NOMO-1 treated with dmso at 0.1 percent for 144 hours (cell line): ENCODE measurements at regions not wholly inside any gene's neighbourhood (a gene's known extent, or its start where the extent isn't known, plus 50 kb on each side); places are given as distances from the start of the nearest gene placed in this dataset.
"Not testable (repeated sequence)": the region's sequence is repeated elsewhere in the genome, so short reads cannot be mapped to it uniquely, and the experiment has no call there.

Experiments used
- DNase-seq: peaks from one replicate; lab custom pipeline; 2025; ENCODE audit not compliant: unreplicated experiment; lab: John Stamatoyannopoulos, UW

DNA sequence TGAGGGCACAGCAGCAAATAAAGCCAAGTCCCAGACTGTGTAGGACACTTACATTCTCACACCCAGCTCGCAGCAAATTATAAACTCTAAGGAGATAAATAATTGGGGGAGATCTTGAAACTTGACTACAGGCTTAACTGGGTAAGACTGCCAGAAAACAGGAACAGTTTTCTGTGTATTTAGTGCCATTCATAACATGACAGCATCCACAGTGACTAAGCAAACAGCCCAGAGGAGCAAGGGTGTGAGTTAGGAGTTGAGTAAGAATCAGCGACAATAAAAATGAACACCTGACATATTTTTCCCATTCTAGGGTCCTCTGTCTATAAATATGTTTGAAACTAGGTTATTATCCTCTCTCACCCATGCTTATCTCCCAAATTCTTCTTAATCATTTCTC is 370.9 kb upstream of the WWC1 start:
- DNase-seq, result no peak

DNA sequence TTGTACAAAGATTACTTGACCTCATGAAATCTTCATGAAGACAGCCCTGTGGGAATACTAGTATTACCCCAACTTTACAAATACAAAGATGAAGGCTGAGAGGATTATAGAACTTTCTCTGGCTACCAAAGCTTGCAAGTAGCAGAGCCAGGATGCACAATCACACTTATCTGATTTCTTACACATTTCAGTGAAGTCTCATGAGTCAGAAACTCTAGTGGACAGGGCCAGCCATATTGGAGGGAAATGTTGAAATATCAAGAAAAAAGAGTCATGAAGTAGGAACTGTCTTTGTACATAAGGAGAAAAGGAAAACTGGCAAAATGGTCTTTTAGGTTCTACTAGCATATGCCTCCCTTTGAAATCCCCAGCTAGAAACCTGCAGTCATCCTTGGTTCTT is 369.6 kb upstream of the WWC1 start:
- no peak for DNase-seq

DNA sequence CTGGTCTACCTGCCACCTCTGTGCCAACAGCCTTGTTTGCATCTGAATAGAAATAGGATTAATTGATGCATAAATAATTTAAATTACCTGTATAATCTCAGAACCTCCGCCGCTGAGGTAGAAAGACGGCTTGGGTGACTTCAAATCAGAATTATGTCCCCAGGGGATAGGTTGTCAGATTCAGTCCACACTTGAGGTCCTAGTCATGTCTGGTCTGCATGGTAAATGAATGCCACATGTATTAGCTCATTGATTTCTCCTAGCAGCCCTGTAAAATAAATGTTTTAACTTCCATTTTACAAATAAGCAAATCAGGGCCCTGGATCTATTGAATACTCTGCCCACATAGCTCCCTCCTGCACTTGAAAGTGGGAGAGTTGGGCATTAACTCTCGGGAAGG is 368.0 kb upstream of the WWC1 start:
- no peak for DNase-seq

DNA sequence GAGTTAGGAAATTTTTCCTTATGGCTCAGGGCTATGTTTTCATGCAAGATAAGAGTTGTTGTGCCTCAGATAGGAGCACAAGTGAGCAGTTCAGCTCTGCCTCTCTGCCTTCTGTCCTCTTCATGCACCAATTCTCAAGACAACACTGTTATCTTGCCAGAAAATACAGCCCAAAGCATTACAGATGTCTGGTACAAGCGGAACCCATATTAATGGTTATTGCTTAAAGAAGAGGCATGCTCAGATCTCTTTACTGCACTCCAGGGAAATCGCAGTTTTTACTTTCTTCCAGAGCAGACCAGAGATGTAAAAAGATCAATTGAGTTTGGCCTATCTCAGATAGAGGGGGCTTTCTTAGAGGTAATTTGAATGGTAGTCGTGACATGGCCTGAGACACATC is 361.6 kb upstream of the WWC1 start:
- DNase-seq, result no peak

DNA sequence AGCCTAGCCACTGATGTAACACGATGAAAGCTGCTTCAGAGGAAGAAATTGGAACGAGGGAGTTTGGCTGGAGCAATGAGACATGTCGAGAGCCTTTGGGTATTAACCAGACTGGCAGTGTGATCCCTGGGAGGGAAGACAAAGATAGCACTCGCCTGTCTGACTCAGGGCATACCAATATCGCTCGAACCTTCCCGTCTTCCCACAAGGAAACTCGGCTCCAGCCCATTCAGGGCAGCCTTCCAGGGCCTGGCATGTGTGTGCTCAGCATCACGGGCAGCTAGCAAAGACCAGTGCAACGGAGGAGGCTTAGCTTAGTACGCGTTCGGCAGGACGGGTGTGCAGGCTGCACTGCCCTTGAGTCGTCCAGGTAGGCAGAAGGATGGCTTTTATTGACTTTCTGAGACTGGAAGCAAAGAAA is 356.9 kb upstream of the WWC1 start:
- no peak for DNase-seq

DNA sequence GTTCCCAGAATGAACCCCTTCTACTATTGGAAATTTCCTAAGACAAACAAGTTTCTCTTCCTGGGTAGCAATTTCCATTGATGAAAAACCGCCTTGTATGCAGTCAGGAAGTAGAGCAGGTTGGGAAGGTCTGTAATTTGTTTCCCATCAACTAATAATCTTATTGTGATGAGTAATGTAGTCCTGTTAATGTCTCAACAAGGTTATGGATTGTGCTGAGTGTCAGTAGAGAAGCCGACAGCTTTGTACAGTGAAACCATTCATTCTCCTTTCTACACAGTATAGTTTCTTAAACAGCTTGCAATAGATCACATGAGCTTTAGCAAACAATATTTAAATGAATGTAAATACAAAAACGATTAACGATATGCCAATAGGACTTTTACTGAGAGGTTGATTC is 355.4 kb upstream of the WWC1 start:
- DNase-seq, result no peak

DNA sequence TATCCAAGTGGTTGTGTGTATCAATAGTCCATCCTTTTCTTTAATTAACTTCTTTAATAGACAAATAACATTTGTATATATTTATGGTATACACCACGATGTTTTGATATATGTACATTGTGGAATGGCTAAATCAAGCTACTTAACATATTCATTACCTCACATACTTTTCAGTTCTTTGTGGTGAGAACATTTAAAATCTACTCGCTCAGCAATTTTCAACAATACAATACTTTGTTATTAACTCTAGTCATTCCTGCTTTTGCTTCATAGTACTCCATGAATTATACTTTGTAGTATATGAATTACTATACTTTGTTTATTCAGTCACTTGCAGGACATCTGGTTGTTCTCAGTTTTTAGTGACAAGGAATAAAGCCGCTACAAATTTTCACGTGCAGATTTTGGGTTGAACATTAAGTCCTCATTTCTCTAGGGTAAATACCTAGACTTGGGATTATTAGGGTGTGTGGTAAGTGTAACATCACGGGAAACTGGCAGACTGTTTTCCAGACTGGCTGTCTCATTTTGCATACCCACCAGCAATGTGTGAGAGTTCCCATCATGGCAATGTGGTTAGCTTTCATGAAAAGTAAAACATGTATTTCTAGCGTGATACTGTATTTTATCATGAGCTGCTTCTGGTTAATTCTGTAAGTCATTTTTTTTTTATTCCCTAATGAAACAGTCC is 354.4 kb upstream of the WWC1 start:
- no peak for DNase-seq

DNA sequence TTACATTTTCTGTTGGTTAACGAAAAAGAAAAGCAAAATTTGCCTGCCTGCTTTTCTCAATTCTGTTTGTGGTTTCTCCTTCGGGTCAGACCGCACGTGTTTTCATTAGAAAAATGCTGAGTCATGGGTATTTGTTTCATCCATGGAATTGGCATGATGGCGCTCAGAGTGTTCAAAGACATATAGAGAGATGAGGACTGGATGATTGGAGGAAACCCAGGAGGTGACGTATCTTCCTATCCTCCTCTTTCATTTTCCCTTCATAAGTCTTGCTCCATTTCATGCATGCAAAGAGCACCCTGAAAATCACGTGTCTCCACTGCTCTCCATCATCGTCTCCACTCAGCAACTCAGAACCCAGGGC is 353.8 kb upstream of the WWC1 start:
- no peak for DNase-seq

DNA sequence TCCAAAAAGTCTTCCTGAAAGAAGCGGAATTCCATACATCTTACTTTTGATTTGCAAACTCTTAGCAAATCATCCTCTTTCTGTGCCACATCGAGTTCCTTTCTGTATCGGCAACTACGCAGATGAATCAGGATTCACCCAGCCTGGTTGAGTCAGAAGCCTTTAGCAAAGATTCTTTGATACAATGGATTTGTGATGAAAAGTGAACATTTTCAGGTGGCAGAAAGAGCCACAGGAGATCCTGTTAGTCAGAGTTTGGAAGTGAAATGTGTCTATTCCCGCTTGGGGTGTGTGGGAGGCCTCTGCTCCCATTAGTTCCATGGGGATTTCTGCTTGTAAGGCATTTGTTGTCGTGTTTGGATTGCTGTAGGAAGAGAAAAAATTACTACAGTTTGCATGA is 351.8 kb upstream of the WWC1 start:
- no peak for DNase-seq

DNA sequence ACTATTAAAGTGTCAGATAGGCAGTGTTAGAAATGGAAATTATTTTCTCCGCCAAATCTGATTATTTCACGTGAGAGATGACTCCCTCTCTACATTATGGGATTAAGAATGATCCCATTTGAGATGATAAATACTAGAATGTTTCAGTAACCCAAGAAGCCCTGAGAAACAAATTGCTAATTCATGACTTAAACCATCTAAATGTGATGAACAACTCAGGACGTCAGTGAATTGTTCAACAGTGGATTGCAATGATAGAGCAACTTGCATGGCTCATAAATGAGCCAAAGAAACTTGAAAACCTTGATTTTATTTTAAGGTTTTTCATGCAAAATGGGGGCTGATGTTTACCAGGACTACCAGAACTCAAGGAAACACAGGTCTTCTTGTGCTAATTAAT is 350.5 kb upstream of the WWC1 start:
- DNase-seq, result no peak

DNA sequence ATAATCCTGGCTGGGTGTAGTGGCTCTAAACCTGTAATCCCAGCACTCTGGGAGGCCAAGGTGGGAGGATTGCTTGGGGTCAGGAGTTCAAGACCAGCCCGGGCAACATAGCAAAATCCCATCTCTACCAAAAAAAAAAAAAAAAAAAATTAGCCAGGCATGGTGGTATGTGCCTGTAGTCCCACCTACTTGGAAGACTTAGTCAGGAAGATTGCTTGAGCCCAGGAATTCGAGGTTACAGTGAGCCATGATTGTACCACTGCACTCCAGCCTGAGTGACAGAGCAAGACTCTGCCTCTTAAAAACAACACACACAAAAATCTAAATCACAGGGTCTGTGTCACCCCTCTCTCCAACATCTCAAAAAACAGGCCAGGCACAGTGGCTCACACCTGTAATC is 349.9 kb upstream of the WWC1 start:
- DNase-seq, result not testable (repeated sequence)

DNA sequence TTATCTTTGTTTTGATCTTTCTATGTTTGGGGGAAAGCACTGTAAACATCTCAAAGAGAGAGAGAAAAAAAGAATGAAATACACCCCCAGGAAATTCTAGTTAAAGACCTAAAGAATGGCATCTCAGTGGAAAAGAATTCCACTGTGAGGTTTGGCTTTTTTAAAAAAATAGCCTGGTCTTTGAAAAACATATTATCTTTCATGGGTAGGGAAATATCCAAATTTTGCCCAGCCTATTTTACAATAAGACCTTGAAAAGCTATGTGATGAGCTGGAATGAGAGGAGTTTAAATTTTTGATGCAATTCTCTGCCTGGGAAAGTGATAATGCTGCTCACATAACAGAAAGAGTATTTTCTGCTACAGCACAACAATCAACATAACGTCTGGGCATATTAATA is 348.1 kb upstream of the WWC1 start:
- DNase-seq, result no peak

DNA sequence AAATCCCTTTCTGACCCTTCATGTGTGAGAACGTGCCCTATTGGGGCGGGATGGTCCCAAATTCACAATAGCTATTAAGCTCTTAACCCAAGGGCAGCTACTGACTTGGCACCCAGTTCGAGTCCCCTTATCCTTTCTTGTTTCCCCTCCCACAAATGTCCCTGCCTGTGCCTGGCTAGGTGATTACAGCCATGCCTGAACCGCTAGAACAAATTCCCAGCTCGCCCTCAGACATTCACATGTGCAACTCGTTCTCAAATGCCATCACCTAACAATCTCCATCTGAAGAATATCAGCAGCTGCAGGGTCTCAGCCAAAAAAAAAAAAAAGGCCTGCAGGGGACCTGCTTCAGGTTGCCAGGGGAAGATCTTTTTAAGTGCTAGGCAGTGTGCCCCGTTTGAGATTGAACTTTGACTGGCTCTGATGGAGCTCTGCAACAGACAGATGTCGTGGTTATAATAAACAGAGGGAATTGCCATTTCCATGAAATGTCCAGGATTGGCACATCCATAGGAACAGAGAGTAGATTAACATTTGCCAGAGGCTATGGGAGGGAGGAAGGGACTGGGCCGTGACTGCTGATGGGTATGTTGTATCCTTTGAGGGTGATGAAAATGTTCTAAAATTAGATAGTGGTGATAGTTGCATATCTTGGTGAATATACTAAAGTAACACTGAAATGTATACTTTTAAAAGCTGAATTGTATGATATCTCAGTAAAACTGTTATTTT is 347.2 kb upstream of the WWC1 start:
- DNase-seq, result no peak

DNA sequence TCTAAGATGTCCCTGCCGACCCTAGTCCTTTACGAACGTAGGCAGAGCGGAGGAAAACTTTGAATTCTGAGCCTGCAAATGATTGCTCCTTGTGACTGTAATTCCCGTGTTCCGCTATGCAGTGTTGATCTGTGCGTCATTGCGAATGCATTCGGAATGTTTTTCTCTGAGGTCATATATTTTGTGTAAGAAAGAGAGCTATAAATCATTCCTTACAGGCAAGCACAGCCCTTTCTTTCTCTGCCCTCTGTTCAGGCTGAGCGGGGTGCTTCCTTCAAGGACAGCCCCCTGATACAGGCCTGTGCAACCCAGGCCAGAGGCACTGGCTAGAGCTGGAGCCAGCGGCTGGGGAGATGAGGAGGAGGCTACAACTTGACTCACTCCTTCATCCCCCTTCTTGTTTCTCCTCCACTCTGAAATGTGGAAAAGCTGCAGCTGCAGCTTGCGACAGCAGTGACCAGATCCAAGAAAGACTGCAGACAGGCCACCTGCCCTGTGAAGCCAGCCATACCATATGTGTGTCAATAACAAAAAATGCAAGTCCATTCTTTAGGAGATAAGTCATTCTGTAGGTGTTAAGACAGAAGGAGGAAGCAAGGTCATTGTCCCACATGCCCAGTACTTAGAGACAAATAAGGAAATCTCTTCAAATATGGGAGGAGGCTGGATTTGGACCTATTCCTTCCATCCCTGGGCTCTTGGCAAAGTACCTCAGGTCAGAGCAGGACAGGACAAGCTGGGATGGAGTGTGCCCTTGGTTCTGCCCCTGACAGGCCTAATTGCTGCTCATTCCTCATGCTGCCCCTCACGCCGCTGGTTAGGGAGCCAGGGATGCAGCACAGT is 345.7 kb upstream of the WWC1 start:
- DNase-seq, result no peak

DNA sequence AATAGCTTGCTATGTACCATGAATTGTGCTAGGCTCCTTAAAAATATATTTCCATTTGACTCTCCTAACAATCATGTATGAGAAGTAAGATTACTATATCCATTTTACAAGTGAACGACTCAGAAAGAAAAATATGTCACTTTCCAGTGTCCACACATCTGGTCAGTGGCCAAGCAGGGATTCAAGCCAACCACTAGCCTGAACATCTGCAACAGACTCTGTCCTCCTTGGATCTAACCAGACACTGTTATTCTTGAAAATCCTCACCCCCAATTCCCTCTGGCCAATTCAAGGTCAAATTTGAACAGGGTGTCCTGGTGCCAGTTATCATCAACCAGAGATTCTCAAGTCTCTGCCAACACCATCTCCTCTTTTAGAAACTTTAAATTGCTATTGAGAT is 344.1 kb upstream of the WWC1 start:
- DNase-seq, result no peak

DNA sequence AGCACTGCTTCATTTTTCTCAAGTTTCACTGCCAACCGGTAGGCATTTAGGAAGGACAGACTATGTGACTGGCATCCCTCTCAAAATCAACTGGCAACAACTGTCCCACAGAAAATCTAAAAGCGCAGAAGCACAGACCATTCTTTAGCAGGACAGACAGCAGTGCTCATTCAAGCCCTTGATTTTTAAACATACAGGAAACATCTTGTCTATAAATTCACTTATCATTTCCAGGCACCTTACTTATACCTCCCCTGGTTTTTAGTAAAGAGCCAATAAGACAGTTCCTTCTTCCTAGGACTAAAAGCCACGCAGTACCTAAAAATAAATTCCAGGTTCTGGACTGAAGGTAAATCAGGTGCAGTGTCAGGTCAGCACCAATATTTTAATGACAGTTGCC is 343.2 kb upstream of the WWC1 start:
- no peak for DNase-seq

DNA sequence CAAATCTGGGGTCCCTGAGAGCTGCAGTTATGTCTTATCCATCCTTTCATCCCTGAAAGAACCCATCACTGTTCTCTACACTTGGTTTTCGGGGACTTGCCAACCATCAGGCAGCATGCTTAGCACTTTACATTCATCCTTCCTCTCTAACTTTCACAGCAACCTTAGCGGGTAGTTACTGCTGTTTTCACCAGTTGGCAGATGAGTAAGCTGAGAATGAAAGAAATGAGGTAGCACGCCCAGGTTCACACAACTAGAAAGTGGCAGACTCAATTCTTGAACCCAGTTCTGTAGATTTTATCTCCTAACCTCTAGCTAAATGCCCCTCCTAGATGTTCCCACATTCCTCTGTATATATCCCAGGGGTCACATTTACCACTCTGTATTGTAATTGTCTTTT is 342.0 kb upstream of the WWC1 start:
- no peak for DNase-seq

DNA sequence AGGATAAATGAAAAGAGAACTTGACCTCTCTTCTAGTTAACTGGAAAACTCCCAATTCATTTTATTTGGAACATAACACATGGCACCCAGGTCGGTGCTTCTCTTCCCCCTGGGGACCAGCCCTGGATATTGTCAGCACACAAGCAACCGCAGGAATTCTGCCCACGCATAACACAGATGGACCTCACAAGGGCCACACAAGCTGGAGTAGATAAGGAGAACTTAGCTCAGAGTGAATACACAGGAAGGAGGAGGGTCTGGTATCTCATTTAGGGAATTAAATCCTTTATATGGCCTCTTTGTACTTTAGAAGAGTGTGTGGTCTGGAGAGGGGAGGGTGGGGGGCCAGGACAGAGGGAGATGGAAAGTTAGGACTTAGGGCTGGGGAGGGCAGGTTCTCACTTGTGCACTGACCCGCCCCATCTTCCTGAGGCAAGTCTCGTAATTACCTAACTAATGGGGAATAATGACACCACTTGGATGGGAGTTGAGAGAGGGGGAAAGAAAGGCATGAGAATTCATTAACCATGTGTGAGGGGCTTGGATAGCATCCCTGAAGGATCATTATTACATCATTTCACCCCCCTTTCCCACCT is 341.2 kb upstream of the WWC1 start:
- no peak for DNase-seq

DNA sequence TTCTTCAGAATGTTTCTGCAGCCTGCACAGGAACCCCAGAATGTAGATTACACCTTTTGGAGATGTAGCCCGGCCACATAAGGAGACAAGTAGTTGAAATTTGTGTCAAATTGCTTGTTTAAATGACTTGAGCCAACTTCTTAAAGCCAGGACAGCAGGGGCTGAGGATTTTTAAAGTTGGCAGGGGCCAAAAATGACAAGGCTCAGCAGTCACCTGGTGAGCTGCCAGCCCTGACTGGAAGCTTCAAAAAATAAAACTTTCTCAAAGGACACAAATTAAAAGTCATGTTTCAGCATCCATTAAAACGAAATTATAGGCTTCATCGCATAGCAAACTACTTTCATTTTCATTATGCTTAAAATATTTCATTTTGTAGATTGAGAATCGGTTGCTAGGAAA is 340.3 kb upstream of the WWC1 start:
- no peak for DNase-seq

DNA sequence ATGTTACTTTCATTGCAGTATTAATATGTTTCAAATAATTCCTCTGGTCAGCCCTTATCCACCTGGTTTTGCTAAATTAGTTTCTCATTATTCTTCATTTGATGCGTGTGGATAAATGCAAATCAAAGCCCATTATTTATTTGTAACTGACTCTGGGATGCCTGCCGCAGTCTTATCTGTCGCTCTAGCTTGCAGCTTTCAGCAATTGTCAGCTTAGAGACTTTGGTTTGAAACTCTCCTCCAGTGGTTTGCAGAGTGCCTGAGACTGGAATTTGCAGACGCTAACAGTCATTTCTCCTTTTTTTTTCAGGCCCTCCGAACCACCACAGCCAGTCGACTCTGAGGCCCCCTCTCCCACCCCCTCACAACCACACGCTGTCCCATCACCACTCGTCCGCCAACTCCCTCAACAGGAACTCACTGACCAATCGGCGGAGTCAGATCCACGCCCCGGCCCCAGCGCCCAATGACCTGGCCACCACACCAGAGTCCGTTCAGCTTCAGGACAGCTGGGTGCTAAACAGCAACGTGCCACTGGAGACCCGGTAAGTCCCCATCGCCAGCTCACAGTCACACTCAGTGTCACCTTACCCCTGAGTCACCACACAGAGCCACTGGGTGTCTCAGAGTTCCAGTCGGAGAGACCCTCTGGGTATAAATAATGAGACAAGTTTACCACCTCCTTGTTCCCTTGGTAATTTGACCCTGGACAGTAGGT is 339.0 kb upstream of the WWC1 start:
- no peak for DNase-seq

DNA sequence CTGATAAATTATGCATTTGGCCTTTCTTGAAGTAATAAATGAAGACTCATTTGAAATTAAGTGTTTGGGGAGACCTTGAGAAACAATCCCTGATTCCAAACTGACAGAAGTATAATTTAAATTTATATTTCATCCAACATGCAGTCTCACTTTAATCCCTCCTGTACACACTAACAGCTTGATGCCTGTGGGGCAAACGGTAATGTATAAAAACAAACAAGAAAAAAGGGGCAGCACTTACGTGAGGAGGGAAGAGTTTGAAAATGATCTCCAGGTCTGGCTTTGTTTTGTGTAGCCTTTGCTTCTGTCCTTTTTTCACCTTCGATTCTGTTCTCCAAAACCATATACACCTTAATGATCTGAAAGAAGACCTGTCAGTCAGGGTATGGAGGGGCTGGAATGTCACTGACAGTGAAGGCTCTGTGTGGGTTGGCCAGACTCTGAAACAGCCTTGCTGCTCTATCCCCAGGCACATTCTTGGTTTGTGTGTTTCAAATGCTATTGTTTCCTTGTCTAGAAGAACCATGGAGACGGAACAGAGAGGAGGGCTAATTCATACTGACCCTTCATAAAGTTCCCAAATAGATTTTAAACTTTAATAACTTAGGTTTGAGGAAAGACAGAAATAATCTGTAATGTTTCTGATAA is 338.2 kb upstream of the WWC1 start:
- DNase-seq, result no peak
